Aorta (tissue), 5 donors: ENCODE measurements at regions not wholly inside any gene's neighbourhood (a gene's known extent, or its start where the extent isn't known, plus 50 kb on each side); places are given as distances from the start of the nearest gene placed in this dataset.
A peak's percentile ranks its signal among the peaks of the same experiment; 100 is the strongest.
"Not testable (repeated sequence)": the region's sequence is repeated elsewhere in the genome, so short reads cannot be mapped to it uniquely, and the experiment has no call there.

Source experiments
- ATAC-seq: fragments of 200-7000 bp; cut with Tn5 transposase; one replicate; pipeline ENCODE4 v1.9.1; 2022; ENCODE audit warnings: moderate library complexity; ENCODE audit not compliant: low FRiP score
- DNase-seq, 2 donors: peaks; one replicate each; pipeline ENCODE4 v3.0.0-alpha.2; 2020
- H3K27ac ChIP-seq, 2 donors: one replicate each; pipeline ENCODE4 v1.5.1; 2013; ENCODE audit warnings: low read length in 2 of 2, mild to moderate bottlenecking in 2 of 2, moderate library complexity in 2 of 2, control low read depth in 1 of 2, inconsistent platforms in 1 of 2, low read depth in 1 of 2
- H3K27me3 ChIP-seq, 2 donors: one replicate each; pipeline ENCODE4 v1.6.1; 2013; ENCODE audit warnings: control low read depth in 1 of 2, low read length in 1 of 2, mild to moderate bottlenecking in 1 of 2, moderate library complexity in 1 of 2; ENCODE audit not compliant: insufficient read depth in 2 of 2, control insufficient read depth in 1 of 2
- H3K36me3 ChIP-seq, 2 donors: one replicate each; pipeline ENCODE4 v1.6.1; 2013; ENCODE audit warnings: control low read depth in 1 of 2, low read length in 1 of 2, mild to moderate bottlenecking in 1 of 2; ENCODE audit not compliant: insufficient read depth in 2 of 2, control insufficient read depth in 1 of 2
- H3K4me1 ChIP-seq, 2 donors: one replicate each; pipeline ENCODE4 v1.6.1; 2013; ENCODE audit warnings: low read length in 2 of 2, control low read depth in 1 of 2, mild to moderate bottlenecking in 1 of 2, moderate library complexity in 1 of 2; ENCODE audit not compliant: insufficient read depth in 2 of 2, control insufficient read depth in 1 of 2
- H3K4me3 ChIP-seq, 2 donors: one replicate each; pipeline ENCODE4 v1.5.1; 2013; ENCODE audit warnings: low read length in 2 of 2, control low read depth in 1 of 2, mild to moderate bottlenecking in 1 of 2
- H3K9me3 ChIP-seq: one replicate; pipeline ENCODE4 v1.6.1; 2013; ENCODE audit warnings: mild to moderate bottlenecking, low read length; ENCODE audit not compliant: control insufficient read depth
- WGBS, 2 donors: extraction: QIAGEN DNeasy Blood & Tissue Kit; methylation state at CpG; one replicate each; pipeline ENCODE4 v1.1.7; 2013; 5-methylcytosine and 5-hydroxymethylcytosine counted together
- intact Hi-C, 2 donors: fragments of 100-400 bp; cut with DNase I; formaldehyde crosslinking; loops; one replicate each; pipeline versions ENCODE4 v1.14.2 to v1.15.0; 2022
- donor health status: healthy with polysubstance abuse.
- donor health status: Bipolar disorder and iron deficiency.
- donor health status: DM: no; HTN: no; CAD: no.
- donor health status: DM: no; HTN: no; CAD: no.
- donor health status: DM: yes; HTN: yes; CAD: no.

DNA sequence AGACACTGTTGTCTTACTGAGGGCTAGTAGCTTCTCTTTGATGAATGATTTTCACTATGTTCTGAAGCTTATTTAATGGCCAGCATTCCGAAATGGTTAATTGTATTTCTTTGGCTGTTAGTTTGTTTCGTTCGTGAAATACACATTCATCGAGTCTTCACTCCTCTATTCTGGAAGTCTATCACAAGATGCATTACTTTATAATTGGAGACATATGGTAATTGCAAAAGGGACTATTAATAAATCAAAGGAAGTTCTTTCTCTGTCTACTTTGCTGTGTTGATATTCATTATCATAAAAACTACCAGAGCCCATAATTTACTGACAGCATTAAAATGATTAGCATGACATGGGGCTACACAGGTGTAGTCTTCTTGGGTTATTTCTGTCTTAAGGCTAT, 133.8 kb upstream of the IGFBP3 start:
- H3K9me3 ChIP-seq, result no peaks in the 10 kb centered on the region
- no peaks in the 10 kb centered on the region for H3K36me3 ChIP-seq
- intact Hi-C loops, result no loop called here
- DNase-seq (no peak), ATAC-seq (no peak)
- 85 to 92% methylated on average over 4 of the region's 4 CpGs for WGBS, 2 donors
- no peaks in the 10 kb centered on the region for H3K4me1 ChIP-seq
- no peak overlapping the region for H3K4me3 ChIP-seq
- H3K27me3 ChIP-seq, result no peaks in the 10 kb centered on the region
- no peak overlapping the region for H3K27ac ChIP-seq

DNA sequence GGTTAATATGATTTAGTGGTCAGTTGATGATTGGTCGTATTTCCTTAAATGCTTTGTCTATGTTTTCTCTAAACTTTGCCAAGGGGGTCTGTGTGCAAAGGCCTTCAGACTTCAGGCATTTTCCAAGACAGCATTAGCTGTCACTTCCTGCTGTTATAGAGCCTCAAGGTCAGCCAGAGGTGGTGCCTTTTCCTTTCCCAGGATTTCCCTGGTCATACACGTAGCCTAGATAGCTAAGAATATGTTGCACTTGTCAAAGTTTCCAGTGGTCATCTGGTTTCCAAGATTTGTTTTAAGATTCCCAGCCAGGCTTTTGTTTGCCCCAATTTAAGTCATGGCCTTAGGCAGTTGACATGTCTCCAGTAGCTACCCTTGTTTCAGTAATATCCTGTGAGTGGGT, 133.2 kb upstream of the IGFBP3 start:
- peak; percentile 64 for ATAC-seq
- intact Hi-C loops, result no loop called here
- H3K36me3 ChIP-seq, result no peaks in the 10 kb centered on the region

DNA sequence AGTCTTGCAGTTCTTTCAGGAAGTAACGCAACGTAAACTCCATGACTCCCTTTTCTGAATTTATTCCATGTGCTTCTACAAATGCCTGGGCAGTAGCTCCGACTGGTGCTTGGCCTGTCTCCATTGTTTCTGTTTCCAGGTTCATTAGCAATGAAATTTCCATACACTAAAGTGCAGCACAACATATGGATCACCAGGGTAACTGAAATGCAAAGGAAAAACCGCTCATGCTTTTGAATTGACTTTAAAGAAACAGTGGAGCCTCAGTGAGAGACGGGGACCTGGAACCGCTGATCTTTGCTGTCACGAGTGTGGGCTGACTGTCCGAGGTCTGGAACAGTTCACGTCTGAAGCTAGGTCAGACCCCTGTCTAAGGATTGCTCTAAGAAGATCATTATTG, 126.5 kb upstream of the IGFBP3 start:
- Histone ChIP-seq H3K4me1 (no peaks in the 10 kb centered on the region), H3K4me3 (no peak overlapping the region), H3K27ac (no peak overlapping the region), H3K36me3 (no peaks in the 10 kb centered on the region), H3K27me3 (no peaks in the 10 kb centered on the region), H3K9me3 (no peaks in the 10 kb centered on the region)
- DNase-seq (no peak), ATAC-seq (no peak)
- intact Hi-C loops, result no loop called here
- 87 to 89% methylated on average over 9 of the region's 9 CpGs for WGBS, 2 donors

More for the DNA sequence above, 133.2 kb upstream of the IGFBP3 start:
- H3K4me3 ChIP-seq, result no peak overlapping the region
- WGBS, 2 donors, result 27 to 29% methylated on average over 2 of the region's 2 CpGs
- H3K4me1 ChIP-seq, result no peaks in the 10 kb centered on the region
- H3K27me3 ChIP-seq, result no peaks in the 10 kb centered on the region
- no peaks in the 10 kb centered on the region for H3K9me3 ChIP-seq
- no peak for DNase-seq
- no peak overlapping the region for H3K27ac ChIP-seq

DNA sequence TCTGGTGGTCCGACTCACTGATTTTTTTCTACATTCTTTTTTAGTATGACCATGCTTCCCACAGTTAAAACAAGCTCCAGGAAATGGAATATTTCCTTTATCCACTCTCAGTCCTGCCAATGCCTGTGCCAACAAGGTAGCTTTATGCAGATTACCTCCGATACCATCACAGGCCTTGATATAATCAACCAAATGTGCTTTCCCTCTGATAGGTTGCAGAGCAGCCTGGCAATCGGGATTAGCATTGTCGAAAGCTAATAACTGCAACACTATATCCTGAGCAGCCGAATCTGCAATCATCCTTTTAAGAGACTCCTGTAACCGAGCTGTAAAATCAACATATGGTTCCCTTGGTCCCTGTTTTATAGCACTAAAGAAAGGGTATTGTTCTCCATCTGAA, 122.3 kb upstream of the IGFBP3 start:
- H3K27ac ChIP-seq, intact Hi-C loops: not testable (repeated sequence)
- 70 to 74% methylated on average over 6 of the region's 6 CpGs for WGBS, 2 donors

DNA sequence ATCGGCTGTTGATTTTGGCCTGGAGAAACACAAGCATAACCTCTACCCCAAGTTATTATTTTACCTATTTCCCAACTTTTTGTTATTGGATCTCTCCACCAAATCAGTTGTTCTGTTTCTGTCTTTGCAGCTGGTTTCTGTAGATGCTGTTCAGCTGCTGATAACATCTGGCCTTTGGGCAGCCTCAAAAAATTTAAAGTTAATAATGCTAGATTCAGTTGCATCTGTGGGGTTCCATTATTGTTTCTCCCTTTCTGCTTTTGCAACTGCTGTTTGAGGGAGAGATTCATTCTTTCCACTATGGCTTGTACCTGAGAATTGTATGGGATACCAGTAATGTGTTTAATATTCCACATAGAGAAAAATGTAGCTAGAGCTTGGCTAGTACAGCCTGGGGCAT, 118.7 kb upstream of the IGFBP3 start:
- H3K9me3 ChIP-seq, ATAC-seq, H3K4me1 ChIP-seq, DNase-seq, H3K4me3 ChIP-seq, H3K27ac ChIP-seq, intact Hi-C loops, H3K27me3 ChIP-seq, H3K36me3 ChIP-seq: not testable (repeated sequence)
- WGBS, 2 donors, result 91 to 97% methylated on average over 1 of the region's 1 CpG

More for the DNA sequence above, 122.3 kb upstream of the IGFBP3 start:
- H3K27me3 ChIP-seq, H3K9me3 ChIP-seq, H3K36me3 ChIP-seq, DNase-seq, ATAC-seq, H3K4me3 ChIP-seq, H3K4me1 ChIP-seq: not testable (repeated sequence)

DNA sequence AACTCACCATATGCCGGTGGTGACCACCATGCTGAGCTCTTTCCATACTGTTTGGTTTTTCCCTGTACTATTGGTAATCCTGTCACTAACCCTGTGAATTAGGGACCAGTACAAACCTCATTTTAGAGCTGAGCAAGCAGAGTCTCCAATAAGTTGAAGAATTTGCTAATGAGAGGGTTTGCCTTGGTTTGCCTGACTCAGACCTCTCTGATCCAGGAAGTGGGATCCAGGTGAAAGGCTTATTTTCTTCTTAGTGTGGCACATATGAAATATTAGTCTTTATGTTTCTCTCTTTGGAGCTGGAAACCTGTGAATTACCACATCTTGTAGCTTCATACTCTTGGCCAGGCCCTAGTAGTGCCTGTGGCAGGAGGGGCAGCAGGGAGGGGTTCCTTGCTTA, 114.1 kb upstream of the IGFBP3 start:
- no peaks in the 10 kb centered on the region for H3K27me3 ChIP-seq
- H3K36me3 ChIP-seq, result no peaks in the 10 kb centered on the region
- H3K4me1 ChIP-seq, result peaks cover 0 to 3% of the 10 kb centered on the region in 2 donors
- intact Hi-C loops, result no loop called here
- ATAC-seq (no peak), DNase-seq (no peak)
- H3K9me3 ChIP-seq, result no peaks in the 10 kb centered on the region
- 89 to 91% methylated on average over 1 of the region's 1 CpG for WGBS, 2 donors
- no peak overlapping the region for H3K27ac ChIP-seq
- no peak overlapping the region for H3K4me3 ChIP-seq

DNA sequence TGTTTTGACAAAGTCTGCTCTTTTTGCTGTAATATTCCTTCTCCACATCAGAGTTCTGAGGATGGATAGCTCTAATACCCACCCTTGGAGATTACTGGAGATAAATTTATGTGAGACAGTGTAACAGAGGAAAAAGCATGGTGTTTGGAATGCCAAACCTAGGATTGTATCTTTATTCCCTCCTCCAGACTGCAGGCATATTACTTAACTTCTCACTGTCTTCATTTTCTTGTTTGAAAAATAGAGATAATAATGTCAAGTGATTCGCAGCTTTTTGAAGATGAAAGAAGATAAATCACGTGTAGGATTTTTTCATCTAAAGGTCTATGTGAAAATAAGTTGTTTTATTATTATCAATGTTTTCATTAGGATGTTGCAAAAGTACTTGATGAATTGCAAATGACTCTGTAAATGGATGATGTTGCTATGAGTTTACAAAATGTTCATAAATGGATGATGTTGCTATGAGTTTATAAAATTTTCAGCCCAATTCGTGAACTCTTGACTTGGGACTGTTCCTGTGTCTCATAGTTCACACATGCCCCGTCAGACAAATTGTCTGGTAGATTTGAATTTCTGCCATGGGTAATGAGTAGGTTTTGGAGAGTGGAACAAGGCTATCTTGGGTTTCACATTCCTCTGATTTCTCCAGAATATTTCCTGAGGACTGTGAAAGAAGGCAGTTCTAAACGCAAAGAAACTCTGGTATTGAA, 113.1 kb upstream of the IGFBP3 start:
- ATAC-seq (no peak), DNase-seq (no peak)
- no peak overlapping the region for H3K4me3 ChIP-seq
- H3K9me3 ChIP-seq, result no peaks in the 10 kb centered on the region
- no peaks in the 10 kb centered on the region for H3K36me3 ChIP-seq
- peaks cover 0 to 3% of the 10 kb centered on the region in 2 donors for H3K4me1 ChIP-seq
- WGBS, 2 donors, result 24 to 25% methylated on average over 5 of the region's 5 CpGs
- H3K27ac ChIP-seq, result no peak overlapping the region
- intact Hi-C loops, result no loop called here
- no peaks in the 10 kb centered on the region for H3K27me3 ChIP-seq

DNA sequence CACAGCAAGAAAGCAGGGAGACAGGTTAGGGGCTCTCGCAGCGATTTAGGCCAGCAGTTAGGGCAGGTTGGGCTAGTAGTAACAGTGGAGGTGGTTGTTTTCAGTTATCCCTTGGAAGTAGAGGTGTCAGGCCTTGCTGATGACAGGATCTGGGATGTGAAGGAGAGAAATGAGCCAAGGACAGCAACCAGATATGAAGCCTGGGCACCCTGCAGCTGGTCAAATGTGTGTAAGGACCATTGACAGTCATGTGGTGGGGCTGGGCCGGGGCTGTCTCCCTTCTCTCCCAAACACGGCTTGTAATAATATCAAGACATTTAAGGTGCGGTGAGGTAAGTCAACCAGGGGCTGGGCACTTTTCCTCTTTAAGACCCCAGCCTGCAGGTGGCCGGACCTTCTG, 112.5 kb upstream of the IGFBP3 start:
- no peaks in the 10 kb centered on the region for H3K9me3 ChIP-seq
- intact Hi-C loops, result no loop called here
- H3K4me1 ChIP-seq, result peaks cover 0 to 3% of the 10 kb centered on the region in 2 donors
- no peak overlapping the region for H3K4me3 ChIP-seq
- 95 to 98% methylated on average over 6 of the region's 6 CpGs for WGBS, 2 donors
- no peaks in the 10 kb centered on the region for H3K36me3 ChIP-seq
- H3K27me3 ChIP-seq, result no peaks in the 10 kb centered on the region
- no peak for ATAC-seq
- no peak for DNase-seq
- no peak overlapping the region for H3K27ac ChIP-seq

DNA sequence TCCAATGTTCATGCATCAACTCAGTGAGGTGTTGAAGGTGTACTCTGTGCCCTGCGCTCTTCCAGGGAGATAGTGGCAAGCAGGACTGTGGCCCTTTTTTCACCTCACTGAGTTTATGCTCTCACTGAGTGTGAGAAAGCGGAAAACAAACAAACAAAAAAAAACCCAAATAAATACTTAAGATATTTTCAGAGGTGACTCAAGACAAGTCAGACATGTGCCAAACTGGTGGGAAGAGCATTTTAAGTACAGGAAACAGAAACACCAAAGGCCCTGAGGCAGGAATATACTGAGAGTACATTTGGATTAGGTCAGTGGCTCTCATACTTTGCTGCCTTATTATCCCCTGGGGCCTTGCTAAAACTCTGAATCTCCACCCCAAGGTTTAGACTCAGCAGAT, 111.9 kb upstream of the IGFBP3 start:
- intact Hi-C loops, result no loop called here
- 96 to 97% methylated on average over 2 of the region's 2 CpGs for WGBS, 2 donors
- Histone ChIP-seq H3K9me3 (no peaks in the 10 kb centered on the region), H3K4me1 (peaks cover 0 to 3% of the 10 kb centered on the region in 2 donors), H3K27me3 (no peaks in the 10 kb centered on the region), H3K27ac (no peak overlapping the region), H3K36me3 (no peaks in the 10 kb centered on the region), H3K4me3 (no peak overlapping the region)
- no peak for DNase-seq
- no peak for ATAC-seq
